ENCODE measurements at regions not wholly inside any gene's neighbourhood (a gene's known extent, or its start where the extent isn't known, plus 50 kb on each side); places are given as distances from the start of the nearest gene placed in this dataset.

- H3K4me1 Mint-ChIP-seq, result no peaks in the 10 kb centered on the region
- ATAC-seq (ENCODE audit: low read depth) (no peak), DNase-seq (no peak)
- no peak overlapping the region for H3K9ac ChIP-seq (ENCODE audit: low read length)
- no peaks in the 10 kb centered on the region for H3K4me1 ChIP-seq (ENCODE audit: control insufficient read depth in 2 of 2, insufficient read depth in 2 of 2, low read length in 2 of 2)
- TF ChIP-seq, protein P1, sequence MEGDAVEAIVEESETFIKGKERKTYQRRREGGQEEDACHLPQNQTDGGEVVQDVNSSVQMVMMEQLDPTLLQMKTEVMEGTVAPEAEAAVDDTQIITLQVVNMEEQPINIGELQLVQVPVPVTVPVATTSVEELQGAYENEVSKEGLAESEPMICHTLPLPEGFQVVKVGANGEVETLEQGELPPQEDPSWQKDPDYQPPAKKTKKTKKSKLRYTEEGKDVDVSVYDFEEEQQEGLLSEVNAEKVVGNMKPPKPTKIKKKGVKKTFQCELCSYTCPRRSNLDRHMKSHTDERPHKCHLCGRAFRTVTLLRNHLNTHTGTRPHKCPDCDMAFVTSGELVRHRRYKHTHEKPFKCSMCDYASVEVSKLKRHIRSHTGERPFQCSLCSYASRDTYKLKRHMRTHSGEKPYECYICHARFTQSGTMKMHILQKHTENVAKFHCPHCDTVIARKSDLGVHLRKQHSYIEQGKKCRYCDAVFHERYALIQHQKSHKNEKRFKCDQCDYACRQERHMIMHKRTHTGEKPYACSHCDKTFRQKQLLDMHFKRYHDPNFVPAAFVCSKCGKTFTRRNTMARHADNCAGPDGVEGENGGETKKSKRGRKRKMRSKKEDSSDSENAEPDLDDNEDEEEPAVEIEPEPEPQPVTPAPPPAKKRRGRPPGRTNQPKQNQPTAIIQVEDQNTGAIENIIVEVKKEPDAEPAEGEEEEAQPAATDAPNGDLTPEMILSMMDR (IDR thresholded peaks at IDR 0.05), result no peak
- TF ChIP-seq EZH2 (IDR thresholded peaks at IDR 0.05; ENCODE audit: borderline replicate concordance, insufficient read depth, low read depth, low read length, poor library complexity, severe bottlenecking), result no peak
- CTCF ChIA-PET, result no interaction called here
- H3K27ac ChIP-seq (ENCODE audit: low read length in 2 of 2), result no peak overlapping the region
- H3K9me3 Mint-ChIP-seq (ENCODE audit: insufficient read depth), result peaks cover 13% of the 10 kb centered on the region
- no peak overlapping the region for H3K4me3 ChIP-seq (ENCODE audit: control extremely low read depth in 1 of 5, extremely low read depth in 1 of 5, insufficient read depth in 1 of 5, low read depth in 2 of 5, low read length in 4 of 5)
- H3K4me3 Mint-ChIP-seq, result no peak overlapping the region
- H2AFZ ChIP-seq (ENCODE audit: insufficient read depth, low read depth, low read length, poor library complexity, severe bottlenecking), result no peak overlapping the region
- no peaks in the 10 kb centered on the region for H4K20me1 ChIP-seq (ENCODE audit: control insufficient read depth, insufficient read depth, low read length, poor library complexity, severe bottlenecking)
- POLR2A ChIA-PET, result no interaction called here
- no peak overlapping the region for H3K27ac Mint-ChIP-seq
- no peaks in the 10 kb centered on the region for H3K27me3 Mint-ChIP-seq
- H3K9me3 ChIP-seq (ENCODE audit: control extremely low read depth in 1 of 3, control insufficient read depth in 2 of 3, insufficient read depth in 1 of 3, low read length in 2 of 3), result no peaks in the 10 kb centered on the region
- H3K4me2 ChIP-seq (replicated peaks; ENCODE audit: low read depth, low read length, poor library complexity, severe bottlenecking), result no peak overlapping the region
- no peaks in the 10 kb centered on the region for H3K36me3 ChIP-seq (replicated peaks in 1 of 2; ENCODE audit: control extremely low read depth in 1 of 2, control insufficient read depth in 1 of 2, extremely low read depth in 1 of 2, insufficient read depth in 2 of 2, low read length in 1 of 2)
- H3K27me3 ChIP-seq (replicated peaks in 1 of 4; ENCODE audit: control extremely low read depth in 1 of 4, control insufficient read depth in 3 of 4, insufficient read depth in 4 of 4, low read length in 3 of 4), result no peaks in the 10 kb centered on the region
- no peaks in the 10 kb centered on the region for H3K79me2 ChIP-seq (ENCODE audit: control insufficient read depth, insufficient read depth, low read length)
- intact Hi-C loops (cut with micrococcal nuclease), result no loop called here
Observed at GRCh38 chr2:195251214-195251613, 405.8 kb upstream of the SLC39A10 start.

DNA sequence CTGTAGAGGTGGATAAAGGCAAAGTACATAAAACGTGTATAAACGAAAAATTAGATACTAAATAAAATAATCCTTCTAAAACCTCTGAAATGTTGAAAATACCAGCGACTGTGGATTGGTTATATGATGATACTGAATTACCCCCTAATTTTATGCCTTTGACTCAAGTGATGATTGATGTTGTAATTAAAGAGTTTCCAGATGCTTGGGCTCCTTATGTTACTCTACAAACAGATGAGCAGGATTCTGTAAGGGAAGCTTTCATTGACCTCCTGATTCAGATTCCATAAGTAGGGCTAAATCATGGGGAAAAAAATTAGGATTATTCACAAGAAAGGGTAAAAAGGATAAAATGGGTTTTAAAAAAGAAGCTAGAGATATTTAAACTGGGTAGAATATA lies 418.2 kb upstream of the SLC39A10 start:
- no peak for ATAC-seq (ENCODE audit: low read depth)
- Mint-ChIP-seq H3K4me1 (no peaks in the 10 kb centered on the region), H3K4me3 (no peak overlapping the region), H3K9me3 (ENCODE audit: insufficient read depth) (no peaks in the 10 kb centered on the region), H3K27ac (no peak overlapping the region), H3K27me3 (no peaks in the 10 kb centered on the region)
- no peaks in the 10 kb centered on the region for H3K36me3 ChIP-seq (replicated peaks in 1 of 2; ENCODE audit: control extremely low read depth in 1 of 2, control insufficient read depth in 1 of 2, extremely low read depth in 1 of 2, insufficient read depth in 2 of 2, low read length in 1 of 2)
- no CpG with 5 or more reads among the region's 3 CpGs for WGBS (ENCODE audit: insufficient coverage)
- no peak for TF ChIP-seq EZH2 (IDR thresholded peaks at IDR 0.05; ENCODE audit: borderline replicate concordance, insufficient read depth, low read depth, low read length, poor library complexity, severe bottlenecking)
- TF ChIP-seq, protein P1 (IDR thresholded peaks at IDR 0.05), result no peak
- no peak overlapping the region for H3K27ac ChIP-seq (ENCODE audit: low read length in 2 of 2)
- no peak for DNase-seq
- no peaks in the 10 kb centered on the region for H3K27me3 ChIP-seq (replicated peaks in 1 of 4; ENCODE audit: control extremely low read depth in 1 of 4, control insufficient read depth in 3 of 4, insufficient read depth in 4 of 4, low read length in 3 of 4)
- H3K9ac ChIP-seq (ENCODE audit: low read length), result no peak overlapping the region
- intact Hi-C loops (cut with micrococcal nuclease), result no loop called here
- no peak overlapping the region for H3K4me2 ChIP-seq (replicated peaks; ENCODE audit: low read depth, low read length, poor library complexity, severe bottlenecking)
- ChIA-PET POLR2A (no interaction called here), CTCF (no interaction called here)
- no peaks in the 10 kb centered on the region for H3K9me3 ChIP-seq (ENCODE audit: control extremely low read depth in 1 of 3, control insufficient read depth in 2 of 3, insufficient read depth in 1 of 3, low read length in 2 of 3)
- H4K20me1 ChIP-seq (ENCODE audit: control insufficient read depth, insufficient read depth, low read length, poor library complexity, severe bottlenecking), result no peaks in the 10 kb centered on the region
- H3K4me3 ChIP-seq (ENCODE audit: control extremely low read depth in 1 of 5, extremely low read depth in 1 of 5, insufficient read depth in 1 of 5, low read depth in 2 of 5, low read length in 4 of 5), result no peak overlapping the region
- no peaks in the 10 kb centered on the region for H3K4me1 ChIP-seq (ENCODE audit: control insufficient read depth in 2 of 2, insufficient read depth in 2 of 2, low read length in 2 of 2)
- no peaks in the 10 kb centered on the region for H3K79me2 ChIP-seq (ENCODE audit: control insufficient read depth, insufficient read depth, low read length)
- no peak overlapping the region for H2AFZ ChIP-seq (ENCODE audit: insufficient read depth, low read depth, low read length, poor library complexity, severe bottlenecking)

Measured in B cell (primary cell).